IMR-90 (cell line): ENCODE measurements at regions not wholly inside any gene's neighbourhood (a gene's known extent, or its start where the extent isn't known, plus 50 kb on each side); places are given as distances from the start of the nearest gene placed in this dataset.

Source experiments
- ATAC-seq: fragments of 200-7000 bp; cut with Tn5 transposase; 2 replicates; pipeline ENCODE4 v1.9.1; 2020; ENCODE audit warnings: low read depth, mild to moderate bottlenecking, moderate library complexity
- BruUV-seq: library from RNA; stranded (reverse); fragments of 400-500 nt; replicated peaks from 2 replicates; lab custom pipeline; 2021; lab: Mats Ljungman, UMichigan
- CTCF ChIA-PET: fragments of 300-600 bp; formaldehyde crosslinking; extraction: SDS; loops from one replicate; lab custom pipeline; 2021; ENCODE audit warnings: antibody characterized with exemption; lab: Yijun Ruan, JAX
- POLR2A ChIA-PET: fragments of 300-600 bp; sonication (Branson Sonifier 250); formaldehyde crosslinking; loops from one replicate; lab custom pipeline; 2022; ENCODE audit warnings: antibody characterized with exemption; ENCODE audit not compliant: unreplicated experiment; lab: Charles Lee
- DNase-seq: peaks from one replicate; pipeline ENCODE4 v3.0.0; 2013
- H2AFZ ChIP-seq: replicated peaks from 2 replicates; pipeline ENCODE3; 2013; ENCODE audit warnings: low read length, mild to moderate bottlenecking; ENCODE audit not compliant: poor library complexity
- H2AK5ac ChIP-seq: 2 replicates; pipeline ENCODE4 v1.6.1; 2013; ENCODE audit warnings: low read depth, low read length, inconsistent platforms
- H2AK9ac ChIP-seq: replicated peaks from 2 replicates; pipeline ENCODE3; 2013; ENCODE audit warnings: mild to moderate bottlenecking, low read depth, low read length, moderate library complexity; ENCODE audit not compliant: poor library complexity
- H2BK120ac ChIP-seq: 2 replicates; pipeline ENCODE4 v1.6.1; 2013; ENCODE audit warnings: low read depth, low read length, inconsistent platforms
- H2BK15ac ChIP-seq: 3 replicates; pipeline ENCODE4 v1.6.1; 2013; ENCODE audit warnings: low read depth, low read length, inconsistent platforms
- H2BK20ac ChIP-seq: 2 replicates; pipeline ENCODE4 v1.6.1; 2013; ENCODE audit warnings: low read depth, mild to moderate bottlenecking, inconsistent platforms, low read length, moderate library complexity
- H2BK5ac ChIP-seq: 2 replicates; pipeline ENCODE4 v1.6.1; 2013; ENCODE audit warnings: mild to moderate bottlenecking, low read depth, low read length, inconsistent platforms; ENCODE audit not compliant: poor library complexity, severe bottlenecking
- H3K14ac ChIP-seq: replicated peaks from 2 replicates; pipeline ENCODE4 v1.6.1; 2013; ENCODE audit warnings: low read depth, low read length, inconsistent platforms
- H3K18ac ChIP-seq: 2 replicates; pipeline ENCODE4 v1.6.1; 2013; ENCODE audit warnings: low read depth, low read length, control low read depth
- H3K23ac ChIP-seq: 2 replicates; pipeline ENCODE4 v1.6.1; 2013; ENCODE audit warnings: low read depth, low read length, inconsistent platforms
- H3K27ac ChIP-seq: 2 replicates; pipeline ENCODE4 v1.5.1; 2013; ENCODE audit warnings: mild to moderate bottlenecking, control low read depth, low read length; ENCODE audit not compliant: insufficient read depth
- H3K27me3 ChIP-seq: 2 replicates; pipeline ENCODE4 v1.6.1; 2013; ENCODE audit warnings: low read length; ENCODE audit not compliant: control insufficient read depth, insufficient read depth
- H3K36me3 ChIP-seq: 2 replicates; pipeline ENCODE4 v1.6.1; 2013; ENCODE audit warnings: low read length, mixed read lengths; ENCODE audit not compliant: control insufficient read depth, insufficient read depth
- H3K4ac ChIP-seq: 2 replicates; pipeline ENCODE4 v1.6.1; 2013; ENCODE audit warnings: low read depth, low read length, inconsistent platforms
- H3K4me1 ChIP-seq: 2 replicates; pipeline ENCODE4 v1.6.1; 2013; ENCODE audit warnings: low read length, mixed read lengths; ENCODE audit not compliant: control insufficient read depth, insufficient read depth
- H3K4me2 ChIP-seq: 2 replicates; pipeline ENCODE4 v1.6.1; 2013; ENCODE audit warnings: low read depth, mild to moderate bottlenecking, control low read depth, low read length, moderate library complexity
- H3K4me3 ChIP-seq: 2 replicates; pipeline ENCODE4 v1.5.1; 2013; ENCODE audit warnings: low read depth, mild to moderate bottlenecking, control low read depth, low read length, moderate library complexity; ENCODE audit not compliant: insufficient read depth
- H3K56ac ChIP-seq: 2 replicates; pipeline ENCODE4 v1.6.1; 2013; ENCODE audit warnings: low read length, inconsistent platforms; ENCODE audit not compliant: insufficient read depth; ENCODE audit errors: extremely low read depth
- H3K79me1 ChIP-seq, 2 experiments: 2 replicates each; pipeline ENCODE4 v1.6.1; 2013; ENCODE audit warnings: low read length in 2 of 2, inconsistent platforms in 1 of 2, low read depth in 1 of 2
- H3K9ac ChIP-seq: 2 replicates; pipeline ENCODE4 v1.6.1; 2013; ENCODE audit warnings: low read depth, low read length, control low read depth
- H3K9me1 ChIP-seq: 2 replicates; pipeline ENCODE4 v1.6.1; 2013; ENCODE audit warnings: low read length, inconsistent platforms; ENCODE audit not compliant: insufficient read depth
- H3K9me3 ChIP-seq: 2 replicates; pipeline ENCODE4 v1.6.1; 2013; ENCODE audit warnings: low read length; ENCODE audit not compliant: control insufficient read depth, insufficient read depth
- H4K20me1 ChIP-seq: 2 replicates; pipeline ENCODE4 v1.6.1; 2013; ENCODE audit warnings: low read length, inconsistent platforms; ENCODE audit not compliant: insufficient read depth
- H4K5ac ChIP-seq: 2 replicates; pipeline ENCODE4 v1.6.1; 2013; ENCODE audit warnings: mild to moderate bottlenecking, low read depth, low read length, control low read depth
- H4K8ac ChIP-seq, 2 experiments: 2 replicates each; pipeline ENCODE4 v1.6.1; 2013; ENCODE audit warnings: low read depth in 2 of 2, low read length in 2 of 2, control low read depth in 1 of 2, inconsistent platforms in 1 of 2
- H4K91ac ChIP-seq: 2 replicates; pipeline ENCODE4 v1.6.1; 2013; ENCODE audit warnings: low read depth, low read length, inconsistent platforms; ENCODE audit not compliant: insufficient read depth
- BHLHE40 ChIP-seq: fragments of 150-350 bp; IDR thresholded peaks from 2 replicates; pipeline ENCODE4 v1.6.1; 2016; ENCODE audit warnings: mild to moderate bottlenecking, low read depth, low read length
- CEBPB ChIP-seq: IDR thresholded peaks from 2 replicates; pipeline ENCODE4 v1.6.1; 2012; ENCODE audit warnings: low read depth, low read length, improper control_type of control experiment
- CHD1 ChIP-seq: IDR thresholded peaks from 2 replicates; pipeline ENCODE4 v1.6.1; 2012; ENCODE audit warnings: low read depth, low read length, improper control_type of control experiment
- FOS ChIP-seq: fragments of 150-350 bp; IDR thresholded peaks from 2 replicates; pipeline ENCODE4 v1.6.1; 2016; ENCODE audit warnings: low read depth, low read length
- WGBS, 2 experiments: methylation state at CpG; one replicate each; pipeline versions ENCODE4 v1.1.5 to v1.1.7; 2013; ENCODE audit warnings: missing lambda C conversion rate in 2 of 2; ENCODE audit not compliant: insufficient read length in 1 of 2; ENCODE audit errors: extremely low coverage in 2 of 2; 5-methylcytosine and 5-hydroxymethylcytosine counted together
- dilution Hi-C: fragments of 300-500 bp; cut with HindIII; formaldehyde crosslinking; loops from one replicate; pipeline ENCODE4 v1.14.3; 2018; ENCODE audit warnings: low sequenced_read_pairs; ENCODE audit not compliant: unreplicated experiment
- in situ Hi-C: fragments of 300-500 bp; cut with MboI; formaldehyde crosslinking; loops from 3 replicates; pipeline ENCODE4 v1.14.3; 2019; ENCODE audit warnings: low sequenced_read_pairs, inconsistent platforms, mixed read lengths
- intact Hi-C: fragments of 100-400 bp; cut with micrococcal nuclease; formaldehyde crosslinking; loops from 2 replicates; pipeline ENCODE4 v1.10.0; 2022
- TF ChIP-seq, protein P1 (sequence below): fragments of 150-350 bp; IDR thresholded peaks from 2 replicates; pipeline ENCODE4 v1.6.1; 2017; ENCODE audit warnings: mild to moderate bottlenecking, antibody characterized with exemption, low read length, low read depth
- TF ChIP-seq, protein P2 (sequence below): conservative IDR thresholded peaks from 2 replicates; pipeline ENCODE4 v1.5.1; 2012; ENCODE audit warnings: mild to moderate bottlenecking, low read depth, low read length, improper control_type of control experiment

DNA sequence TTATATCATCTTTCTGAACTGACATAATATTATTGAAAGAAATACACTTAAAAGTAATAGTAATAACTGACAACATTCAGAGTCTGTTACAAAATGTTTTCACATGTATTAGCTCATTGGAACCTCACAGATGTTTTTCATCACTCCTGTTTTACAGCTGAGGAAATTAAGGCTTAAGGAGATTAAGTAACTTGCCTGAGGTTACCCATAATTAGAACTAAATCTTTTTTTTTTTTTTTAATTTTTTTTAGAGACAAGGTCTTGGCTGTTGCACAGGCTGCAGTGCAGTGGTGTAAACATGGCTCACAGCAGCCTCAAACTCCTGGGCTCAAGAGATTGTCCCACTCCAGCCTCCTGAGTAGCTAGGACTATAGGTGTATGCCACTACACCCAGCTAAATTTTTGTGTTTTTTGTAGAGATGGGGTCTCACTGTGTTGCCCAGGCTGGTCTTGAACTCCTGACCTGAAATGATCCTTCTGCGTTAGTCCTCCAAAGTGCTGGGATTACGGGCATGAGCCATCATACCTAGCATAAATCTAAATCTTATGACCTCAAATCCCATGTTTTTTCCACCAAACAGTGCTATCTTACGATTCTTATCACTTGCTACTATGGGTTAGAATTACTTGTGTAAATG lies 64.7 kb upstream of the MACF1 start:
- Histone ChIP-seq H3K14ac (peak overlapping the region; percentile 49; the same call in 1 of the 2 replicates), H3K4me1 (peaks cover 28% of the 10 kb centered on the region), H4K91ac (peak overlapping the region; percentile 49; the same call in 1 of the 2 replicates), H3K18ac (peak overlapping the region; percentile 38; the same call in 1 of the 2 replicates), H3K9me1 (peaks cover 23% of the 10 kb centered on the region), H3K4ac (peak overlapping the region; percentile 74; the same call in 1 of the 2 replicates), H3K27ac (no peak overlapping the region; the same call in 1 of the 2 replicates), H3K79me1 (peaks cover 20 to 69% of the 10 kb centered on the region in 2 experiments), H4K20me1 (peaks cover 25% of the 10 kb centered on the region), H3K27me3 (no peaks in the 10 kb centered on the region), H2BK5ac (peak overlapping the region; percentile 82), H2AFZ (no peak overlapping the region), H3K9ac (no peak overlapping the region), H3K23ac (no peak overlapping the region; the same call in 1 of the 2 replicates), H3K36me3 (no peaks in the 10 kb centered on the region), H3K56ac (no peak overlapping the region), H2BK15ac (peak overlapping the region; percentile 6; the same call in 1 of the 3 replicates), H2BK120ac (peak overlapping the region; percentile 66; the same call in 1 of the 2 replicates), H4K8ac (peak overlapping the region in 1 of 2 experiments; percentile 29; a peak in 2 of 4 replicates), H2AK9ac (no peak overlapping the region), H4K5ac (peak overlapping the region; percentile 7; the same call in 1 of the 2 replicates), H3K9me3 (no peaks in the 10 kb centered on the region), H2BK20ac (peak overlapping the region; percentile 34; the same call in 1 of the 2 replicates), H3K4me3 (no peak overlapping the region), H3K4me2 (no peak overlapping the region), H2AK5ac (peak overlapping the region; percentile 59)
- ChIA-PET POLR2A (no interaction called here), CTCF (no interaction called here)
- in situ Hi-C loops = no loop called here
- DNase-seq (no peak), ATAC-seq (no peak)
- intact Hi-C loops = loop anchor here (5.0 to 10.0 kb wide), 2 partner anchors 33 to 115 kb away; no protein-coding TSS in a partner anchor
- BruUV-seq = no TSS peak
- WGBS, 2 experiments = no CpG with 5 or more reads among the region's 3 CpGs
- no peak for TF ChIP-seq FOS
- TF ChIP-seq CHD1 = no peak
- TF ChIP-seq, protein P1, sequence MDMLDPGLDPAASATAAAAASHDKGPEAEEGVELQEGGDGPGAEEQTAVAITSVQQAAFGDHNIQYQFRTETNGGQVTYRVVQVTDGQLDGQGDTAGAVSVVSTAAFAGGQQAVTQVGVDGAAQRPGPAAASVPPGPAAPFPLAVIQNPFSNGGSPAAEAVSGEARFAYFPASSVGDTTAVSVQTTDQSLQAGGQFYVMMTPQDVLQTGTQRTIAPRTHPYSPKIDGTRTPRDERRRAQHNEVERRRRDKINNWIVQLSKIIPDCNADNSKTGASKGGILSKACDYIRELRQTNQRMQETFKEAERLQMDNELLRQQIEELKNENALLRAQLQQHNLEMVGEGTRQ = no peak
- TF ChIP-seq BHLHE40 = no peak
- TF ChIP-seq, protein P2, sequence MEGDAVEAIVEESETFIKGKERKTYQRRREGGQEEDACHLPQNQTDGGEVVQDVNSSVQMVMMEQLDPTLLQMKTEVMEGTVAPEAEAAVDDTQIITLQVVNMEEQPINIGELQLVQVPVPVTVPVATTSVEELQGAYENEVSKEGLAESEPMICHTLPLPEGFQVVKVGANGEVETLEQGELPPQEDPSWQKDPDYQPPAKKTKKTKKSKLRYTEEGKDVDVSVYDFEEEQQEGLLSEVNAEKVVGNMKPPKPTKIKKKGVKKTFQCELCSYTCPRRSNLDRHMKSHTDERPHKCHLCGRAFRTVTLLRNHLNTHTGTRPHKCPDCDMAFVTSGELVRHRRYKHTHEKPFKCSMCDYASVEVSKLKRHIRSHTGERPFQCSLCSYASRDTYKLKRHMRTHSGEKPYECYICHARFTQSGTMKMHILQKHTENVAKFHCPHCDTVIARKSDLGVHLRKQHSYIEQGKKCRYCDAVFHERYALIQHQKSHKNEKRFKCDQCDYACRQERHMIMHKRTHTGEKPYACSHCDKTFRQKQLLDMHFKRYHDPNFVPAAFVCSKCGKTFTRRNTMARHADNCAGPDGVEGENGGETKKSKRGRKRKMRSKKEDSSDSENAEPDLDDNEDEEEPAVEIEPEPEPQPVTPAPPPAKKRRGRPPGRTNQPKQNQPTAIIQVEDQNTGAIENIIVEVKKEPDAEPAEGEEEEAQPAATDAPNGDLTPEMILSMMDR = no peak
- TF ChIP-seq CEBPB = no peak
- dilution Hi-C loops = no loop called here
